Stimulated activated CD4-positive, alpha-beta T cell treated with anti-CD3 and anti-CD28 coated beads, Interleukin-4, amount 100 ng/mL, for 48 hours (primary cell): ENCODE measurements at regions not wholly inside any gene's neighbourhood (a gene's known extent, or its start where the extent isn't known, plus 50 kb on each side); places are given as distances from the start of the nearest gene placed in this dataset.

Experiments used
- DNase-seq, 2 donors: peaks; one replicate each; pipeline ENCODE4 v3.0.0-alpha.2; 2020; ENCODE audit warnings: low read depth in 2 of 2

DNA sequence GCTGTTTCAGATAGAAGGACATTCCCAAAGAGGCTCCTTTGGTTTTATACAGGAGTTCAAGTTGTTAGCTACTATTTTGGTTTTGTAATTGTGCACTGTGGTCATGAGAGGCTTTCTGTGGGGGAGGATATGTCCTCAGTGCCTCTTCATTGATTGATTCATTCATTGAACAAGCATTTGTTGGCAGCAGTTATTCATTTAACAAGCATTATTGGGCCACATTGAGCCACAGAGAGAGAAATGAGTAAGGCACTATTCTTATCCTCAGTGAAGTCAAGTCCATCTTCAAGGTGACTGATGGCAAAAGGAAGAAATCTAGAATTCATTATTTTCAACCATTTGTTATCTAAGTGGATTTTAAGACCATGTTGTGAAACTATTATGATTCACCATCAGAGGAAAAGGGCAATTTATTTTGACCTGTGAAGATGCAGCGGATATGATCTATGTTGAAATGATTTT lies 697.2 kb upstream of the CITED2 start:
- DNase-seq, result no peak

DNA sequence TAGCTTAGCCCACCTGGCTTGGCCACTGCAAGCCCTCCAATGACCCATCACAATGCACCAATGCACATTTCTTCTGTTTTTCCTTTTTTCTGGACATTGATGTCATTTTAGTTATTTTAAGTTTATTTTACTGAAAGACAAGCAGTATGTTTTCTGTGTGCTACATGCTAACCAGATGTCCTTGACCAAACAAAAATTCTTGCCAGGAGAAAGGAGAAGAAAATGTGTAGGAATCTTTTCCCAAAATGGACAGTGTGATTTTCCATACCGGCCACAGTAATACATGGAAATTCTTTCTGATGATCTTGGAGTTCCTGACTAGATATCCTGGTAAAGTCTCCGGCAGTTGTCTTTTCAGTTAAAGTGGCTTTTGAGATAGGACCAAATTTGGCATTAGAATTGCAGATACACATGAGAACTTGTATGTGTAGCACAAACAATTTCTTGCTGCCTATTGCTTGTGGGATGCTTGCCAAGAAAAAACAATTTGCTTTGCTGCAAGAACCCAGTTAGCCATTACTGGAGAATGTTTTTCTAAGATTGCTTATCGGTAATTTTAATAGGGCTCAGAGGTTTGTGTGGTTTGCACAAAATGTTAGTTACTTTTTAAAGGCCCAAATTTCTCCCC lies 696.5 kb upstream of the CITED2 start:
- no peak for DNase-seq

DNA sequence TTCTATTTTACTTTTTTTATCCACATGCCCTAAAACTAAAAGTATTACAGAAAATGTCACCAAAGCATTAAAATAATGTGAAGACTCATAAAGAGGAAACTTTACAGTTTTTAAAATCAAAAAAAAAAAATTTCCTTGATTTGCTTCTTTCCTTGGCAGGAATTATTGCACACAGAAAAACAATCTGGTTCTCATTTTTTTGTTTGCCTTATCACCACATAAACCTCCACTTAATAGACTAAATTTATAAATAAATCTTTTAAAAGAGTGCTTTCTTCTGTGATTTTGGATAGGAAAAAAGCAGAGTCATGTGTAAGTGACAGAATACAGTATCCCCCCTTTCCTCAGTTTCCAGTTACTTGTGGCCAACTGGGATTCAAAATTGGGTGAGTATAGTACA lies 695.1 kb upstream of the CITED2 start:
- no peak for DNase-seq

DNA sequence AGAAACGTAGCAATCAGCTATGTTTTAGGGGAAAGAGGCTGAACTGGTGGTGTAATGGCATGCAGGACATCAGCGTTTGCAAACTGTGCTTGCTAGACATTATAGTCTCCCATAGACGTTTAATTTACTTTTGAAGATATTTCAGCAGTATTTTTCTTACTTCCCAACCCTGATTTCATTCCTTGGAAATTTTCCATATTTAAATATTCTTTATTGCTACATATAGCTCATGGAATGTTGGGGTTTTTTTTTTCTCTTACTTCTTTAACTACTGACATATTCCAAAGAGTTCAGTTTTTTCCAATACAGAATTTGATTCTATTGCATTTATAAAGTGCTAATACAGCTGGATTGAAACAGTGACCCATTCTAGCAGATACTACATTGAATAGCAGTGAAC lies 694.4 kb upstream of the CITED2 start:
- DNase-seq, result no peak

DNA sequence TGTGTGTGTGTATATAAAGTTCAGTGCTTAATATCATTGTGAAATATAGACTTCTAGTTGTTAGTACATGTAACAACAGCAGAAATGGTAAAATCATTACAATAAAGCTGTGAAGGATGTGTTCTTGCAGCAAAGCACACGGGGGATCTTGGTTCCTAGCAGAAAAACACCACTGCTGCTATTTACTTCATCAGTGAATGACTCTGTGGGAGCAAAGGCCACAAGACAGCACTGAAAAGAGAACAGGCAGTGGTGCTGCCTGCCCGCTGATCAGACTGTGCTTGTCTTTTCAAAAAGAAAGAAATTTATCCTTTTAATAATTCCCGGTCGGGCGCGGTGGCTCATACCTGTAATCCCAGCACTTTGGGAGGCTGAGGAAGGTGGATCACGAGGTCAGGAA lies 689.9 kb upstream of the CITED2 start:
- DNase-seq, result no peak

DNA sequence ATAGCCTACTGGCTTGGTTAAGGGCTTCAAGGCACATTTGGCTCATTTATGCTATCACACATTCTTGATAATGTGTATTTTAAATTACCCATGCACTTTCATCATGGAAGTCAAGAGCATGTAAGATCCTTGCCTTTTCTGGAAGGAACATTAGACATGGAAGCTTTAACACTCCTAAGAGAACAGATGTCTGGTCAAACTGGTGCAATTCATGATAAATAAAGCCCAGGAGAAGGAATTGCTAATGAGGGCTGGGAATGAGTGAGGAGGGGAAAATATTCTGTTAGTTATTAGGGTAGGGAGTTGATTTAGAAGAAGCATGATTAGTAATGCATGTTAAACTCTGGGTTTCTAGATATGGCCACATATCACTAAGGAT lies 688.6 kb upstream of the CITED2 start:
- DNase-seq, result no peak

DNA sequence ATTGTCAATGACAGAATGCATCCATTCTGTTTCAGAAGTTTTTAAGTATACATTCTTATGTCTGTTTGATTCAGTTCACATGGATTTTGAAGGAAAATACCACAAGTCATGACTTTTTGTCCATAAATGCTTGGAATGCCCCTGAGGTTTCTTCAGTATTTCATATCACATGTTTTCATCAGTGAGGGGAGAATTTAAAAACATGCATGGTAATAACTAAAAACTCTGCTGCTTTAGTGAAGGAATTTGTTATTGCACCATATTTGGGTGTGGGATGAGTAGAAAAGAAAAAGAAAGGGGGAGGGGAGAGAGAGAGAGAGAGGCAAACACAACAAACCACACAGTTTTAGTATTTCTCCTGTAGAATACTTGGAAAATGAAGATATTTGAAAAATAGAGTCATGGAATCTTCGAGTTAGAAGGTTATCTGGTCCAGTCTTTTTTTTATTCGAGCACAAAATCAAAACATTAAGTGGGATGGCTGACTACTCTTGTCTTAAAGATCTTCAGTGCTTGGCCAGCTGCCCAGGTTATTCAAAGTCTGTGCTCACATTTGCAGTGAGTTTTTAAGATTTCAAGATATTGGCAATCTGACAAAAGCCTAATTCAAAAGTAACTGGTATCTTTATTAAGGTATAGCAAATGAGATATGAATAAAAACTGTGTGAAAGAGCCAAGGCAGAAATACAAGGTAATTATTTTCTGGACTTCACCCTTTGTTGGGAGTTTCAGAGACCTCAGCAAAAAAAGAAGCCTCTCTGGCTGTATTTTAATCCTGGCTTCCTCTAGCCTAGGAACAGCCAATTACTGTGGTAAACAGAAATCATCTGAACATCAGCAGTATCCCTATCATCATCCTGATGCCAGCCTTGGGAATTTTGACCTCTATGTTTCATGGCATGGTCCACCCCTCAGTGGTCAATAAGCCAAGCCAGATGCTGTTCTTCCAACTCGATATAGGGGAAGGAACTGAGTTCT lies 687.9 kb upstream of the CITED2 start:
- DNase-seq, result no peak

DNA sequence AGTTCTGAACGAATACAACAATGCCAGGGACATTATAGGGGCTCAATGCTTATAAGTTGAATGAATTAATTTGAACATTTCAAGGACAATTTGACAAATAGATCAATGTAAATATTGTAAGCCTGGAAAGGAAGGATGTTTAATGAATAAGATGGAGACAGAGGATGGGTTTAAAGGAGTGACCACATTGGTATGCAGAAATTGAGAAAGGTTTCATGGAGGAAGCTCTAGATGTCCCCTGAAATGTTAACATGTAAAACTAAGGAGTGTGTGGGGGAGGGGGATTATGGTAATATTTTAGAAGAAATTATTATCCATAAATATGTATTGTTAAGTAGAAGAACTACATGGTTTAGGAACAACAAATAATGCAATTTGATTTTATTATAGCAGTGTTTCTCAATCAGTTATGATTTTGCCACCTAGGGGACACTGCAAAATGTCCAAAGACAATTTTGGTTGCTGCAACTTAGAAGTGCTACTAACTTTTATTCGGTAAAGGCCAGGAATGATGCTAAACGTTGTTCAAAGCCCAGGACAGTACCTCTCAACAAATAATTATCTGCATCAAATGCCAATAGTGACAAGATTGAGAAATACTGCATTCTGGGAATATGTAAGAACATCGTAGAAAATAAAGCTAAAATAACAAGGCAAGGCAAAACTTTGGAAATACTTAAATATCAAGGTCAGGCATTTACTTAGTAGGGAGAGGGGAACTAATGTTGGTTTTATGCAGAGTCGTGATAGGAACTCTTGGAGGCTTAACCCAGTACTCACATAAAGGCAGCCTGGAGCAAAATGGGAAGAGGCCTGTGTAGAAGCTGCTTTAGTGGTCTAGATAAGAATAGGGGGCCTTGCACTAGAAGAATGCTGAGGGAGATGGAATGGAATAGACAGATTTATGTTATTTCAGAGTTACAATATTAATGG lies 686.9 kb upstream of the CITED2 start:
- no peak for DNase-seq

DNA sequence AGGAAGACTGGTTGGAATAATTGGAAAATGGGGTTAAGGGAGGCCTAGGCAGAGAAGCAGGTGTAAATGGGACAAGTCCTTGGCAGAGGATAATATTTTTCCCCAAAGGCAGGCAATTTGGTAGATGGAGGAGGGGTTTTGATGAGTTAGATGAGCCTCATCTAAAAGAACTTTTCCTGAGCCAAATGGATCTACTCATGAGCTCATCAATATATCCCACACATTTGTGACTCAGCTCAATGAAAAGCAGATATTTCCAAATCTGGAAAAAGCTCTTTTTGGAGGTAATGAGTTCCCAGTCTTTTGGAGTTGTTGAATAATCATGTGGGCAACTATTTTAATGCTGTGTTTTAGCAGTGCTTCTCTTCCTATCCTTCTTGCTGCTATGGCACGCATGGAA lies 685.5 kb upstream of the CITED2 start:
- DNase-seq, result no peak

DNA sequence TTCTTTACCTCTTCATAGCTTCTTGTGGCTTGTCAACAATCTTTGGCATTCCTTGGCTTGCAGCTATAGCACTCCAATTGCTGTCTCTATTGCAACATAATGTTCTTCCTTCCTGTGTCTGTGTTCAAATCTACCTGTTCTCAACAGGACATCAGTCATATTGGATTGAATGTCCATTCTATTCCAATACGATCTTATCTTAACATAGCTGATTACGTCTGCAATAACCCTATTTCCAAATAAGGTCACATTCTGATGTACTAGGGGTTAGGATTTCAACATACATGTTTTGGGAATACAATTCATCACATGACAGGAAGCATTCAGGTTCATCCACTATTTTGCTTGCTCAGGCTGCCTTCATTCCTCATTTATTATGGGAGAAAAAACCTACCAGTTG lies 684.4 kb upstream of the CITED2 start:
- DNase-seq, result no peak

DNA sequence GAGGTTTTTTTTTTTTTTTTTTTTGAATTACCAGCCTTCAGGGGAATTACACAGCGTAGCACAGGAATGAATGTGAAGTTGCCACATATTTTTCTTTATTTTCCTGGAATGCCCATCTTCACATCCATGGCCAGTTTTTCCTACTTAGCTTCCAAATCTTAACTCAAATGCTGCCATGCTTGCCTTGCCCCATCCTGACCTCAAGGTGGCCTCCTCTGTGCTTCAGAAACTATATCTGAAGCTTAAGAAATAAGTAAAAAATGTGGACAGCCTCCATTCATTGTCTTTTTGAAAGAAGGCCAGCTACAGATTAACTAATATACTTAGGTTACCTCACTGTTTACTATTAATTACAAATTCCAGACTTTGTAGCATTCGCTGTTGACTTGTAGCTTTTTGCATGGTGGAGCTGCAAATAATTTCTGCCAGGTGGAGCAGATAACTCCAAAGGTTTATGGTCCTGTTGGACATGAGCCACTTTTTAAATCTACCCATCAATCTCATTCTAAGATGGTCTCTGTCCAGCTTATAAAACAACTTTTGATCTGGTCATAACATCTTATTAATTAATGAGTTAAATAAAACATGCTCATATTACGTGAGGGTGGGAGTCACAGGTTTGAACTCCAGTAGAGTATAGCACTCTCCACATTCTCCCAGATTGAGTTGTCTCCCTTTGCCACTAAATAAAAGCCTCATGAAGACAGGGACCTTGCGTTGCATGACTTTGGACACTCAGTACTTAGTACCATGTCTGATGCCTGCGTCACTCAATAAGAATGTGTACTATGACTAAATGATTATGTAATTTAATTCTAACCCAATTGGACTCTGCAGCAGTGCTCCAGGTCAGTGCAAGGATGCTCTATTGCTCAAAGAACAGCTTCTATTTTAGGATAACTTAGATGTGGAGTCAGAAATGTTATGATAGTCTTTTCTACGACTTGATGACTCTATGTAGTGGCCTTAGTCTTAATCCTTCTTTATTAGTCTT lies 678.6 kb upstream of the CITED2 start:
- no peak for DNase-seq

DNA sequence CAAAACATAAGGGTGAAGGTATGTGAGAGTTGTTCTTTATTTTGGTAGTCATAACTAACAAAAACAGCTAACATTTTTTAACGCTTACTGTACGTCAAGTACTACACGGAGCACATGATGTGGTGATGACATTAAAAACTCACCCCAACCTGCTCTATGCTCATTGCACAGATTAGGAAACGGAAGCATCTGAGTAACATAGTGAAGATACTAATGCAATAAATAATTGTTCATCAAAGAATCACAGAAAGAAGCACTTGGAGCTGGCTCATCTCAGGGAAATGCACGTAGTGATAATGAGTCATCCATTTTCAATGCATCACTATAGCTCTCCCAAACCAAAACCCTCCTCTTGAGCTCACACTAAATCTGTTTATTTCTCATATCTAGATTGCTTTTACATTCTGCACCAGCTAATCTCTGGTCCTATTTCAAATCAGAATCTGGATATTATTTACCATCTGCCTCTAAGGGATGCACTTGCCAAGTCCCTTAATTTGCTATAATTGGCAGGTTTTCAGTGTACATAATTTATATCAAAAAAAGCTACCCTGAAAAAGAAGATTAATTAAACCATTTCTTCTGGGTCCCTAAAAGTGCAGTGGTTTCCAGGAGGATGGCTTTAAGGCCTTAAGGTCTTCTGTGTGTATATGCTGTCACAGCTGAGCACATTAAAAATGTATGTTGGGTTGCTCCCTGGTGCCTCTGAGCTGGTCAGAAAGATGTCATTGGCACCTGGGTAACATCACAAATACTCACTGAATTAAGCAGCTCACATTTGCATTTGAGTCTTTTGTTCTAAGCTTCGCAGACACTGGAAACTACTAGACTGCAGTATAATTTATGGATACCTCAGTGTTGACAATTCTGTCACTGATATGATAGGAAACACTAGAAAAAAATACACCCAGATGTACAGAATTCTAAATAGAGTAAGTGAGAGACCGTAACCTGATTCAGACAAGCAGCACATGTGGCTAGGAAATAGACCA lies 677.4 kb upstream of the CITED2 start:
- DNase-seq, result no peak

DNA sequence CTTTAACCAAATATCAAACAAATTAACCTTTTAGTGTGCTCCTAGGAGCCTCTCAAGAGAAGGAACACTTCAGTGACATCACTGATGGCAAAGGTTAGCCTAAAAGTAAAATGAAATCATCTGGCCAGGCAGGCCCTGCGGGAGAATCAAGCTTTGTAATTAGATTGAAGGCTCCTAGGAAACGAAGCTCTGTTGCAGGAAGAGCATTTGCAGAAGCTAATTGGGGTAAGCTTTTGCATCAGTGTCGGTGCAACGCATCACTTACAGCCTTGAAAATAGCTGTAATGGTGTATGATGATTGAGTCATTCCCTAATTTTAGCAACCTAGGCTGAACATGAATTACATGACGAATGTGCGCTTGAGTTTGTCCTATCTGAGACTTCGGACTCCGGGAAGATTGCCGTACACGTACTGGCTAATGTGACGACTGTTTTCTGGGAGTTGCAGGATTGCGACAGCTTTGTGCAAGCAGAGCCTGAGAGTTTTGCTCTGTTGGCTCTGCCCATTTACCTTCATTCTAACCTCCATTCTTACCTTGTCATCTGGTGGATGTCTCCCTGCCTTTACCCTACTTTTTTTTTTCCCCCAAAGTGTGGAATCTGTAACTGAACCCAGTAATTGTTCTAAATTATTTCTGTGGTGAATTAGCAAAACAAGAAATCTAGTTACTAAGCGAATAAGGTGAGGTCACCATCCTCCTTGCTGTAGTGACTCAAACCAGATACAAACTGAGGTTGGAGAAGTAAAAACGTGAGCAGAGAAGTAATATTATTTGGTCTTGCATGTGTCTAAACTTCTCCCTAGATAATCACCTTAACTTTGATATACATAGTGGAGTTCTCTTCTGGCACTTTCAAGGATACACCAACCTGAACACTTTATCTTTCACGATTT lies 675.9 kb upstream of the CITED2 start:
- DNase-seq, result no peak

DNA sequence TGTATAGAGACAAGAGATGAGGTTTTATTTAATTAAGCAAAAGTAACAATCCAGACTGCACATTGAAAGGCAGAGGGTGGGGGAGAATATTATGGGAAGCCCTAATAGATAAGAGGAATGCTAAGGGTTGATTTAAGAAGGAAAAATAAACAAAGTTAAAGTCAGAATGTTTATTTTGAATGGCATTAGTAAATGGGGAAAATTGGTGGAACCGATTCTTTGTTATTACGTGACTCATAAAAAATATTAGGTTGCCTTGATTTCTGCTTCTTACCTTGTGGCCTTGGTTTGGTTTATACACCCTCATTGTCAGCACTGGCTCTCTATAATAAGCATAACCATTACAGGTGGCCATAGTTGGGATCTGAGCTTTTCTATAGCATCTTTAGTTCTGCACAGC lies 674.8 kb upstream of the CITED2 start:
- no peak for DNase-seq

DNA sequence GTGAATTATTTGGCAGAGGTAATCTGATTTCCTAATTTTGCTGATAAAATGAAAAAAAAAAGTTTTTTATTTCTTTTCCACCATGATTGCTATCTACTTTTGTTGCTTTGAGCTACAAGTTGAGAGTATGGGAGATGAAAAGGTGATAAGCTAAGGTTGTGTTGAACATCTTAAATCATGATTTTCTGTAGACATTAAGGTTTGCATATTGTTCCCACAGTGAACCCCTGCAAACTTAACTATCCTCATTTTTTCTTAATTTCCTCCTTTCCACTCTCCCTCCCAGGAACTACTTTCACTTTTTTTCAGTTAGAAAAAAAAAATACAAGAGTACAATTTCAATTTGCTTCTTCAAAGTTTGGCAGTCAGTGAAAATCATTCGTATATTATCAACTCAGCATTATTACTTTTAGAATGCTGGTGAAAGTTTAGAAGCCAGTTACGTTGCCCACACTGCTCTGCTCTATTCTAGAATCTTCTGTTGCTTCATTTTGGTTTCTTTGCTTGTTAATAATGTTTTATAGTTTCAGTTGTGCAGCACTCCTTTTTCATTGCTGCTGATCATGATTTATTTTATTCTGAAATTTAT lies 673.8 kb upstream of the CITED2 start:
- DNase-seq, result no peak

DNA sequence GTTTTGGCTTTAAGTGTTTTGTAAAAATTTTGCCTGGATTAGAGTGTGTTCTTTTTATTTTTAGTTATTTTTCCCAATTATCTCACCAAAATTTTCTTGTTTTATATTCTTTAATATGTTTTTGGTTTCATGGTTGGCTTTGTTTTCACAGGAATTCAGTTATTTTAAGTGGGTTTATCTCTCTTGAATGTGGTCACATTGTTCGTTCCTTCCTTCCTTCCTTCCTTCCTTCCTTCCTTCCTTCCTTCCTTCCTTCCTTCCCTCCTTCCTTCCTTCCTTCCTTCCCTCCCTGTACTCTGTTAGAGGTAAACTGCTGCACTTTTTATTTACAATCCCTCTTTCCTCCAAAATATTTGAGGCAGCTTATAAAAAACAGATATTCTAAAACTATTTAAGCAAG lies 672.9 kb upstream of the CITED2 start:
- no peak for DNase-seq

DNA sequence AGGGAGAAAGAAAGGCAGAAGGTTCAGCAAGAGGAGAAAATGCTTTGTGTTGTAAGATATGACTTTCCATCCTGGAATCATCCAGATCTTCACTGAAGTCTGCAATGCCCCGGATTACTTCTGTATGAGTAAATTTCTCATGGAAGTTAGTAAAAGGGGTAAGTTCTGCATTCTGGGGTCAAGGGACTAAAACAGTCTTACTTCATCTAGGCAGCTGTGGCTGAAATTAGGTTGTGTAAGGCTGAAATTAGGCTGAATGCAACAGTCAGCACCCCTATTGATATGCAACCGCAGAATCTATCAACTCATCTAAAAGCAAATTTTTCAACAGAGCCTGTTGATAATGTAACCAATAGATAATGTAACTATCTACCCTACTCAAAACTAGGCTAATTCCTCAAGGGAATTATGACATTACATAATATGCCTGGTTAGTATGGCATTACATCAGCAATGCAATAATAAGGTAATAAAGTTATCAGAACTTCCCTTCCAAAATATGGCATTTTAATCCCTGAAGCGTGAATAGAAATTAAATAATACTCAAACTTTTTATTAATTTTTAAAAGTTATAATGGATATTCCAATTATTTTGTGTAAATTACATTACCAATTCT lies 671.7 kb upstream of the CITED2 start:
- no peak for DNase-seq

DNA sequence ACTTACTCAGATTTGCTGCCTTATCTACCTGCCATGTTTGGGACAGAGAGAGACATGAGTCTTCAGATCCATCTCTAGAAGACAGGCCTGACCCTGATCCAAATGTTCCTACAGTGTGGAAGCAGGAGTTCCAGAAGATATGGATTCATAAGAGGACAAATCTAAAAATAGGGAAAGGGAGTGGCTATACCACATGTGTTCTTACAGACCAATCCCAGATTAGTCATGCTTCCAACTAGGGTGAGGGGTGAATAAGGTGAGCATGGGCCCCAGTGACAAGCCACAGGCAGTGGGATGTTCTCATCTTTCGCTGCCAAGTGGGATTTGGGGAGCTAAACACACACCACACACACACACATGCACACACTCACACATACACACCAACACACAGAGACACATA lies 670.7 kb upstream of the CITED2 start:
- DNase-seq, result no peak
